K562 (cell line): ENCODE measurements at regions not wholly inside any gene's neighbourhood (a gene's known extent, or its start where the extent isn't known, plus 50 kb on each side); places are given as distances from the start of the nearest gene placed in this dataset.

Source experiments
- ATAC-seq: fragments of 200-7000 bp; cut with Tn5 transposase; 3 replicates; pipeline ENCODE4 v1.9.1; 2020; ENCODE audit warnings: moderate library complexity
- BruUV-seq: library from RNA; stranded (reverse); fragments of 400-500 nt; replicated peaks from 2 replicates; lab custom pipeline; 2021; lab: Mats Ljungman, UMichigan
- CTCF ChIA-PET: fragments of 300-600 bp; formaldehyde crosslinking; extraction: SDS; loops from one replicate; lab custom pipeline; 2021; ENCODE audit warnings: low intra/inter-chr PET ratio; lab: Yijun Ruan, JAX
- POLR2A ChIA-PET: fragments of 300-600, 350-650 bp; sonication (Branson Sonifier 250); formaldehyde crosslinking; extraction: SDS; loops from one replicate; lab custom pipeline; 2021; ENCODE audit warnings: antibody characterized with exemption, inconsistent platforms; lab: Yijun Ruan, JAX
- DNase-seq, 4 experiments: peaks; one replicate each; pipeline versions ENCODE4 v3.0.0 to v3.0.0-alpha.2; 2011 to 2018; ENCODE audit warnings: low spot score in 3 of 4, mixed read lengths in 3 of 4; ENCODE audit errors: extremely low read depth in 1 of 4
- FAIRE-seq: peaks from 2 replicates; lab custom pipeline; 2011; peaks lifted over from hg19 to GRCh38; lab: Jason Lieb, UNC
- H2AFZ ChIP-seq: 2 replicates; pipeline ENCODE4 v1.6.0; 2011; ENCODE audit warnings: low read depth, low read length, control low read depth, inconsistent platforms
- H3K27ac ChIP-seq: fragments of 200-600 bp; 3 replicates; pipeline ENCODE4 v1.8.0; 2011; ENCODE audit warnings: low read depth, mild to moderate bottlenecking, control low read depth, inconsistent platforms, low read length, moderate library complexity, mixed read lengths; ENCODE audit errors: extremely low read depth
- H3K27me3 ChIP-seq, 2 experiments: fragments of 300-600 bp in 1 of 2; 2 replicates in 1 of 2; 3 replicates in 1 of 2; pipeline versions ENCODE4 v1.6.0 to v1.8.0; 2011; ENCODE audit warnings: inconsistent platforms in 2 of 2, low read length in 2 of 2, mild to moderate bottlenecking in 1 of 2, mixed read lengths in 1 of 2, moderate library complexity in 1 of 2; ENCODE audit not compliant: control insufficient read depth in 2 of 2, insufficient read depth in 2 of 2
- H3K36me3 ChIP-seq: fragments of 300-600 bp; 3 replicates; pipeline ENCODE4 v1.8.0; 2011; ENCODE audit warnings: mild to moderate bottlenecking, low read length, inconsistent platforms; ENCODE audit not compliant: control insufficient read depth, insufficient read depth
- H3K4me1 ChIP-seq, 2 experiments: fragments of 200-600 bp in 1 of 2; replicated peaks in 1 of 2; 2 replicates in 1 of 2; 3 replicates in 1 of 2; pipeline versions ENCODE4 v1.5.1 to v1.8.0; 2011; ENCODE audit warnings: inconsistent platforms in 2 of 2, low read length in 2 of 2, mild to moderate bottlenecking in 1 of 2, mixed read lengths in 1 of 2, moderate library complexity in 1 of 2; ENCODE audit not compliant: control insufficient read depth in 2 of 2, insufficient read depth in 2 of 2
- H3K4me2 ChIP-seq: 2 replicates; pipeline ENCODE4 v1.6.1; 2011; ENCODE audit warnings: low read length, control low read depth, inconsistent platforms, mixed read lengths; ENCODE audit not compliant: insufficient read depth
- H3K4me3 ChIP-seq: fragments of 200-600 bp; sonication (generic), shearing (Covaris generic); 2 replicates; pipeline ENCODE4 v1.5.1; 2016; ENCODE audit warnings: control low read depth, inconsistent platforms
- H3K79me2 ChIP-seq: fragments of 200-600 bp; 3 replicates; pipeline ENCODE4 v1.8.0; 2011; ENCODE audit warnings: low read length, inconsistent platforms; ENCODE audit not compliant: control insufficient read depth, insufficient read depth
- H3K9ac ChIP-seq, 2 experiments: 2 replicates each; pipeline versions ENCODE4 v1.6.0 to v1.6.1; 2011; ENCODE audit warnings: low read depth in 2 of 2, low read length in 2 of 2, control low read depth in 1 of 2, inconsistent platforms in 1 of 2, mild to moderate bottlenecking in 1 of 2, mixed read lengths in 1 of 2; ENCODE audit not compliant: insufficient read depth in 1 of 2
- H3K9me1 ChIP-seq: one replicate; pipeline ENCODE4 v1.6.0; 2011; ENCODE audit warnings: inconsistent platforms, mild to moderate bottlenecking, low read length, moderate library complexity; ENCODE audit not compliant: control insufficient read depth, insufficient read depth
- H3K9me3 ChIP-seq: replicated peaks from 2 replicates; pipeline ENCODE4 v1.5.1; 2011; ENCODE audit warnings: low read depth, low read length, inconsistent platforms; ENCODE audit not compliant: control insufficient read depth, insufficient read depth
- H4K20me1 ChIP-seq: replicated peaks from 2 replicates; pipeline ENCODE4 v1.6.1; 2011; ENCODE audit warnings: low read length, inconsistent platforms, mixed read lengths; ENCODE audit not compliant: control insufficient read depth, insufficient read depth
- CEBPB ChIP-seq: fragments of 450-650 bp; IDR thresholded peaks from 2 replicates; pipeline ENCODE4 v1.6.1; 2016; ENCODE audit warnings: missing genetic modification characterization, missing compliant biosample characterization
- EP300 ChIP-seq: IDR thresholded peaks from 2 replicates; pipeline ENCODE4 v1.6.1; 2012; ENCODE audit warnings: low read length, improper control_type of control experiment
- ESRRB ChIP-seq: fragments of 250-450 bp; sonication (Bioruptor Pico); IDR thresholded peaks from 2 replicates; pipeline ENCODE4 v1.5.0; 2020; ENCODE audit warnings: mild to moderate bottlenecking, moderate library complexity, borderline replicate concordance
- HNRNPL ChIP-seq: fragments of 200-400 bp; formaldehyde crosslinking; IDR thresholded peaks from 2 replicates; pipeline ENCODE4 v1.6.1; 2017; ENCODE audit warnings: low read depth, mild to moderate bottlenecking, low read length
- JUND ChIP-seq, 2 experiments: IDR thresholded peaks; 2 replicates in 1 of 2; 3 replicates in 1 of 2; pipeline ENCODE4 v1.6.1; 2011; ENCODE audit warnings: borderline replicate concordance in 2 of 2, low read depth in 2 of 2, low read length in 2 of 2, improper control_type of control experiment in 1 of 2, missing biosample characterization in 1 of 2, missing genetic modification characterization in 1 of 2, missing genetic modification reagents in 1 of 2
- MCM7 ChIP-seq, 2 experiments: fragments of 450-650 bp; IDR thresholded peaks; 2 replicates each; pipeline ENCODE4 v1.6.1; 2016 to 2018
- MEIS2 ChIP-seq: fragments of 450-650 bp; IDR thresholded peaks from 2 replicates; pipeline ENCODE4 v1.6.1; 2014; ENCODE audit warnings: mild to moderate bottlenecking; ENCODE audit not compliant: partially characterized antibody
- PCBP2 ChIP-seq: fragments of 200-400 bp; formaldehyde crosslinking; IDR thresholded peaks from 2 replicates; pipeline ENCODE4 v1.6.1; 2018; ENCODE audit warnings: low read length, low read depth, mild to moderate bottlenecking, moderate library complexity; ENCODE audit not compliant: poor library complexity, severe bottlenecking
- PHB2 ChIP-seq: fragments of 450-650 bp; IDR thresholded peaks from 2 replicates; pipeline ENCODE4 v1.6.1; 2017; ENCODE audit warnings: low read depth
- POLR2B ChIP-seq: fragments of 450-650 bp; IDR thresholded peaks from 2 replicates; pipeline ENCODE4 v1.6.1; 2018; ENCODE audit warnings: low read depth; ENCODE audit not compliant: partially characterized antibody
- UBTF ChIP-seq, 2 experiments: IDR thresholded peaks; 2 replicates each; pipeline ENCODE4 v1.6.1; 2012; ENCODE audit warnings: improper control_type of control experiment in 2 of 2, low read depth in 2 of 2, low read length in 2 of 2, borderline replicate concordance in 1 of 2
- WHSC1 ChIP-seq: IDR thresholded peaks from one replicate; pipeline ENCODE4 v1.6.1; 2012; ENCODE audit warnings: low read length, control low read depth, inconsistent platforms
- ZBTB2 ChIP-seq: fragments of 450-650 bp; IDR thresholded peaks from 2 replicates; pipeline ENCODE4 v1.6.1; 2016; ENCODE audit warnings: antibody characterized with exemption
- ZNF507 ChIP-seq: conservative IDR thresholded peaks from 2 replicates; pipeline ENCODE4 v1.6.1; 2017; ENCODE audit warnings: missing genetic modification characterization, missing compliant biosample characterization
- WGBS: fragments of 100-300 bp; shearing (Covaris generic); methylation state at CpG from one replicate; pipeline ENCODE4 v1.1.6; 2016; ENCODE audit warnings: low coverage, mixed read lengths; ENCODE audit not compliant: insufficient coverage; ENCODE audit errors: missing lambda C conversion rate; 5-methylcytosine and 5-hydroxymethylcytosine counted together
- in situ Hi-C: fragments of 300-500 bp; cut with MboI; formaldehyde crosslinking; loops from 4 replicates; pipeline ENCODE4 v1.15.0; 2018; ENCODE audit warnings: inconsistent platforms, mixed read lengths
- intact Hi-C: fragments of 100-400 bp; cut with micrococcal nuclease; formaldehyde crosslinking; loops from 2 replicates; pipeline ENCODE4 v1.14.2; 2022

GRCh38 chr2:34112161-34112560, 513.1 kb upstream of the FAM98A start:
- Histone ChIP-seq H3K4me3 (no peak overlapping the region), H3K27me3 (no peaks in the 10 kb centered on the region), H3K36me3 (no peaks in the 10 kb centered on the region), H3K4me2 (no peak overlapping the region), H3K9me1 (no peaks in the 10 kb centered on the region), H4K20me1 (no peaks in the 10 kb centered on the region), H2AFZ (no peak overlapping the region)
- ATAC-seq, result no peak
- TF ChIP-seq UBTF (IDR thresholded peaks at IDR 0.05; ENCODE audit: borderline replicate concordance in 1 of 2, low read depth in 2 of 2, low read length in 2 of 2), result no peak
- TF ChIP-seq ZBTB2, result no peak
- no peak for TF ChIP-seq PHB2
- no peak for TF ChIP-seq PCBP2
- TF ChIP-seq EP300, result no peak
- TF ChIP-seq WHSC1, result no peak
- no peak for TF ChIP-seq POLR2B
- no peak for TF ChIP-seq ZNF507 (tag)
- no peak for TF ChIP-seq ESRRB (CRISPR knock-in tag)
- TF ChIP-seq HNRNPL, result no peak
- TF ChIP-seq MCM7 (IDR thresholded peaks at IDR 0.05), result no peak
- TF ChIP-seq CEBPB (tag), result no peak
- TF ChIP-seq JUND (IDR thresholded peaks at IDR 0.05; ENCODE audit: borderline replicate concordance, low read depth, low read length), result no peak
- TF ChIP-seq JUND (tag; IDR thresholded peaks at IDR 0.05; ENCODE audit: borderline replicate concordance, low read depth, low read length), result no peak
- no peak for TF ChIP-seq MEIS2
- TF ChIP-seq, all 486 proteins: peak for 0
- in situ Hi-C loops, result no loop called here
- ChIA-PET POLR2A (no interaction called here), CTCF (no interaction called here)
- intact Hi-C loops, result no loop called here
- no peaks in the 10 kb centered on the region for H3K79me2 ChIP-seq
- DNase-seq (no peak), FAIRE-seq (no peak)
- WGBS, result 0% methylated on average over 1 of the region's 1 CpG
- no peak overlapping the region for H3K27ac ChIP-seq
- H3K4me1 ChIP-seq, result no peaks in the 10 kb centered on the region
- H3K9ac ChIP-seq, result no peak overlapping the region
- BruUV-seq, result no TSS peak
- H3K9me3 ChIP-seq, result no peaks in the 10 kb centered on the region
